HUES6 (cell line): ENCODE measurements at regions not wholly inside any gene's neighbourhood (a gene's known extent, or its start where the extent isn't known, plus 50 kb on each side); places are given as distances from the start of the nearest gene placed in this dataset.

Source experiments
- H3K27ac ChIP-seq: 2 replicates; pipeline ENCODE4 v1.7.0; 2013; ENCODE audit warnings: low read depth, mild to moderate bottlenecking, low read length, inconsistent platforms
- H3K27me3 ChIP-seq: 2 replicates; pipeline ENCODE4 v1.6.1; 2013; ENCODE audit warnings: low read length; ENCODE audit not compliant: control insufficient read depth, insufficient read depth
- H3K36me3 ChIP-seq: 2 replicates; pipeline ENCODE4 v1.6.1; 2013; ENCODE audit warnings: low read length; ENCODE audit not compliant: control insufficient read depth, insufficient read depth
- H3K4me1 ChIP-seq: 2 replicates; pipeline ENCODE4 v1.6.1; 2013; ENCODE audit warnings: low read length; ENCODE audit not compliant: control insufficient read depth, insufficient read depth
- H3K4me3 ChIP-seq: 2 replicates; pipeline ENCODE4 v1.5.1; 2013; ENCODE audit warnings: low read depth, low read length
- H3K9ac ChIP-seq: one replicate; pipeline ENCODE4 v1.6.1; 2013; ENCODE audit warnings: mild to moderate bottlenecking, low read length
- H3K9me3 ChIP-seq: 2 replicates; pipeline ENCODE4 v1.6.1; 2013; ENCODE audit warnings: low read depth, low read length; ENCODE audit not compliant: control insufficient read depth, insufficient read depth

DNA sequence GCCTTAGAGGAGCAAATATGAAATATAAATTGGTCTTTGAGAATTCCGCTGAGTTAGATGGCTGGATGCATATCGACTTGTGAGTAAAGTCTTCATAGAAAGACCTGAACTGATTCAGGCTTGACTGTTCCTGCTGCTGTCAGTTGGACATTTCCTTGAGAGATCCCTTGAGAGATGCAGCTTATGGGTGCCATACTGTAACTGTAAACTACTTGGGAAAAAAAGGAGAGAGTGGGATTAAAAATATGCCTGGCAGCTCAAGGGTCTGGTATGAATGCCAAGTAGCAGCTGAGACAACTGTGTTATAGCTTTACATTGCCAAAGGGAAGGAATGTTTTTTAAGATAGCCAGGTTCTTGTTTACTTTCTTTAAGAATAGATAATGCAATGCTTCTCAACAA lies 926.6 kb downstream of the EPHA3 start:
- H3K27ac ChIP-seq = peak overlapping the region; percentile 3; the same call in 1 of the 2 replicates
- no peaks in the 10 kb centered on the region for H3K36me3 ChIP-seq
- peaks cover 6% of the 10 kb centered on the region; the same call in 1 of the 2 replicates for H3K9me3 ChIP-seq
- H3K4me3 ChIP-seq = no peak overlapping the region
- H3K4me1 ChIP-seq = peaks cover 55% of the 10 kb centered on the region
- H3K9ac ChIP-seq = no peak overlapping the region
- no peaks in the 10 kb centered on the region for H3K27me3 ChIP-seq

DNA sequence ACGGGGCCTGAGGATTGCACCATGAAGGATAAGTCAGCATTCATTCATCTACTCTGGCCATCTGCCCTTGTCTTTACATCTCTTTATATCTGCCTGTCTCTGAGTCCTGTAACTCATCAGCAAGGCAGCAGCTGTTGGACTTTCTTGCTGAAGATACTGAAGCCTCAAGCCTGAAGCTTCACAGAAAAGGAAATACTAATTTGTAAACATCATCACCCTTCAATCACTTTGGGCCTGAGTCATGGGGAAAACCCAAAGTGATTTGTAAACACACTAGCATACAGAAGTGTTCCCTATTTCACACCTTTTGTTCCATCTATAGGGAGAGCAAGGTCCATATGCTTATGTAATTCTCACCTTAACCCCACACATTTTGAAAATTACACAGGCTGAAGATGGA lies 928.2 kb downstream of the EPHA3 start:
- Histone ChIP-seq H3K9ac (peak overlapping the region; percentile 40), H3K27me3 (no peaks in the 10 kb centered on the region), H3K4me1 (peaks cover 55% of the 10 kb centered on the region), H3K9me3 (no peaks in the 10 kb centered on the region), H3K27ac (no peak overlapping the region; the same call in 1 of the 2 replicates), H3K4me3 (no peak overlapping the region), H3K36me3 (no peaks in the 10 kb centered on the region)

DNA sequence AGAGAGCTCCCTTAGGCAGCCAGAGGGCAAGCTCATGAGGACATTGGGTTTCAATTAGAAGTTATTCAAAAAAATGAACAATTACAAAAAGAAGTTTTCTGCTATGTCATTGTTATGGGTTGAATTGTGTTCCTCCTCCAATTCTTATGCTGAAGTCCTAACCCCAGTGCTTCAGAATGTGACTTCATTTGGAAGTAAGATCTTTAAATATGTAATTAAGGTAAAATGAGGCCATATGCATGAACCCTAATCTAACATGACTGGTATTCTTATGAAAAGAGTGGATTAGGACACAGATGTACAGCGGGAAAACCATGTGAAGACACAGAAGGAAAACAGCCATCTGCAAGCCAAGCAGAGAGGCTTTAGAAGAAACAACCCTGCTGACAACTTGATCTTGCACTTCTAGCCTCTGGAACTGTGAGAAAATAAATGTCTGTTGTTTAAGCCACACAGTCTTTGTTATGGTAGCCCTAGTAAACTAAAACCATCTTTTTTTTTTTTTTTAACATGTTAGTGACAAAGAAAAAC lies 929.6 kb downstream of the EPHA3 start:
- no peaks in the 10 kb centered on the region for H3K9me3 ChIP-seq
- no peaks in the 10 kb centered on the region for H3K36me3 ChIP-seq
- H3K27me3 ChIP-seq = no peaks in the 10 kb centered on the region
- no peak overlapping the region for H3K4me3 ChIP-seq
- H3K4me1 ChIP-seq = peaks cover 58% of the 10 kb centered on the region
- H3K27ac ChIP-seq = peak overlapping the region; percentile 28; the same call in 1 of the 2 replicates
- H3K9ac ChIP-seq = no peak overlapping the region

DNA sequence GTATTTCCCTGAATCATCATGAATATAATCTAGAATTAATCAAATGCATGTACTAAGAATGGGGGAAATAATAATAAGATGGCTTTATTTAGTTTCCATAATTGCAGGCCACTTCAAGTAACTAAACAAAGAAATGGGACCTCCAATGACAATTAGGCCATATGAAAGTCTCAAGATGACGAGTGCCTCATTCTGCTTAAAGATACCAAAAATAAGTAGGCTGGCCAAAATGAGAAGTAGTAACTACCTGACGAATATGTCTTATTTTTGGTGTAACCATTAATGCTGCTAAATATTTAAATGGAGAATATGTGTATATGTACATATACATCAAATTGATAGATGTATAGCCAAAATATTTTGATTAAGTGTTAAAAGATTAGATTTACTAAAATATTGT lies 932.6 kb downstream of the EPHA3 start:
- no peak overlapping the region for H3K9ac ChIP-seq
- H3K9me3 ChIP-seq = no peaks in the 10 kb centered on the region
- H3K36me3 ChIP-seq = no peaks in the 10 kb centered on the region
- no peak overlapping the region for H3K27ac ChIP-seq
- no peak overlapping the region for H3K4me3 ChIP-seq
- peaks cover 42% of the 10 kb centered on the region for H3K4me1 ChIP-seq
- H3K27me3 ChIP-seq = no peaks in the 10 kb centered on the region

- Histone ChIP-seq H3K27ac (no peak overlapping the region), H3K27me3 (no peaks in the 10 kb centered on the region), H3K36me3 (no peaks in the 10 kb centered on the region), H3K4me3 (no peak overlapping the region), H3K4me1 (peaks cover 39% of the 10 kb centered on the region), H3K9me3 (no peaks in the 10 kb centered on the region), H3K9ac (no peak overlapping the region)
Measured at GRCh38 chr3:90040554-90040953, 933.1 kb downstream of the EPHA3 start.

- no peak overlapping the region for H3K9ac ChIP-seq
- H3K4me3 ChIP-seq = no peak overlapping the region
- H3K27me3 ChIP-seq = no peaks in the 10 kb centered on the region
- H3K9me3 ChIP-seq = no peaks in the 10 kb centered on the region
- H3K27ac ChIP-seq = no peak overlapping the region
- no peaks in the 10 kb centered on the region for H3K36me3 ChIP-seq
- peaks cover 25% of the 10 kb centered on the region for H3K4me1 ChIP-seq
Measured at GRCh38 chr3:90041995-90042394, 934.6 kb downstream of the EPHA3 start.

- H3K9ac ChIP-seq = no peak overlapping the region
- no peaks in the 10 kb centered on the region for H3K36me3 ChIP-seq
- H3K4me1 ChIP-seq = peaks cover 15% of the 10 kb centered on the region
- H3K9me3 ChIP-seq = no peaks in the 10 kb centered on the region
- H3K27me3 ChIP-seq = no peaks in the 10 kb centered on the region
- H3K27ac ChIP-seq = no peak overlapping the region
- no peak overlapping the region for H3K4me3 ChIP-seq
Measured at GRCh38 chr3:90043287-90043686, 935.9 kb downstream of the EPHA3 start.

DNA sequence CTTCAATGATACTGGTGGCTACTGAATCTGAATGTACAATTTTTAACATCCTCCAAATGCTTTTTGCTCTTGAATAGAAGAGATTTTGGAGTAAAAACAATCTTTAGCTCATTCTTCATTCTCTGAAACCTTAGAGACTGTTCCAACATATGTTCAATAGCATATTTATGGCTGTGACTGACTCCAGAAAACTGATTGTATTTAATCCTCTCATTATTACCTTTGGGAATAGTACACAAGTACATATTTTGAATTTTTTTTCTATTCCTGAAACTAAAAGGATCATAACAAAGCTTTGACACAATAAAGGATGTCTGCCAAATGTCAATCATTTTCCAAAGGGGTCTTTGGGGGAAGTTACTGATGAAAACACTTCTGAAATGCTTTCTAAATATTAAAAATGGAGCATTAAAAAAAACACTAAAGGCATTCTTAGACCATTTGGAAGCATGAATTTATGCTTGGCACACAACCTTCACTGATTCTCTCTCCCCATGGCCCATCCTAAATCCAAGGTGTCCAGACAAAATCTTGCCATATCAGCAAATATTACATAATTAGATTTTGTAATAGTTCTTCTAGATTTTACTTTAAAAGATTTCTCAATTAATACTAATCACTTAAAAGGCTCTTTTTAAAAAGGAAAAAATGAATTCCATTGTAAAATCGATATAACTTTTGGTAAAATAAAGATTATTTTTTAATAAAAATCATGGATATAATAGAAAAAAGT lies 936.8 kb downstream of the EPHA3 start:
- Histone ChIP-seq H3K27ac (no peak overlapping the region), H3K9ac (no peak overlapping the region), H3K4me1 (peaks cover 9% of the 10 kb centered on the region; the same call in 1 of the 2 replicates), H3K9me3 (peaks cover under 1% of the 10 kb centered on the region; the same call in 1 of the 2 replicates), H3K36me3 (no peaks in the 10 kb centered on the region), H3K27me3 (no peaks in the 10 kb centered on the region), H3K4me3 (no peak overlapping the region)

GRCh38 chr3:90052425-90052950 lies 945.1 kb downstream of the EPHA3 start:
- Histone ChIP-seq H3K27me3 (no peaks in the 10 kb centered on the region), H3K4me3 (no peak overlapping the region), H3K9me3 (peaks cover 4% of the 10 kb centered on the region; the same call in 1 of the 2 replicates), H3K36me3 (no peaks in the 10 kb centered on the region), H3K9ac (no peak overlapping the region), H3K4me1 (no peaks in the 10 kb centered on the region), H3K27ac (no peak overlapping the region)

DNA sequence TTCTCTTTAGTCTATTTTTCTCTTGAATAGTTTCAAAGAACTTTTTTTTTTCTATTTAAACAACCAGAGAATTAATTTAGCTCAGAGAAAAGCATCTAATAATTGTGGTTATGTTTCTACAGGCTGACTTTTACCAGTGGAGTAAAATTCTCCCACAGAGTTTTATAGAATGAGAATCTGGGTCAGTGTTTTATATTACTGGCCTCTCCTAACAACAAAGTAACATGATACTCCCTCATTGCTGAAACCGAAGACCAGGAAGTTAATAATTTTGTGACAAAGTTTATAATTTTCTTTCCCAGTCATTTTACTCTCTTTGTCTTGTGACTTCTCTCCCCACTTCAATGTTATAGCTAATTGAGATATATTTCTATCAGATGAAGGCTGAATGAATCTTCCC lies 946.9 kb downstream of the EPHA3 start:
- Histone ChIP-seq H3K9ac (no peak overlapping the region), H3K4me1 (no peaks in the 10 kb centered on the region), H3K9me3 (peaks cover 3% of the 10 kb centered on the region; the same call in 1 of the 2 replicates), H3K27me3 (no peaks in the 10 kb centered on the region), H3K4me3 (no peak overlapping the region), H3K36me3 (no peaks in the 10 kb centered on the region), H3K27ac (no peak overlapping the region)

GRCh38 chr3:90055666-90056065 lies 948.2 kb downstream of the EPHA3 start:
- H3K27ac ChIP-seq = no peak overlapping the region
- no peaks in the 10 kb centered on the region for H3K27me3 ChIP-seq
- no peaks in the 10 kb centered on the region for H3K4me1 ChIP-seq
- H3K9ac ChIP-seq = no peak overlapping the region
- no peaks in the 10 kb centered on the region for H3K9me3 ChIP-seq
- H3K36me3 ChIP-seq = no peaks in the 10 kb centered on the region
- no peak overlapping the region for H3K4me3 ChIP-seq
